Tibial nerve (tissue), 4 donors: ENCODE measurements at regions not wholly inside any gene's neighbourhood (a gene's known extent, or its start where the extent isn't known, plus 50 kb on each side); places are given as distances from the start of the nearest gene placed in this dataset.

Experiments used
- DNase-seq, 2 donors: peaks; one replicate each; pipeline ENCODE4 v3.0.0-alpha.2; 2019; ENCODE audit warnings: low spot score in 2 of 2
- H3K27ac ChIP-seq, 4 donors: fragments of 200-600 bp; sonication (generic) in 3 of 4; one replicate each; pipeline ENCODE4 v1.5.1; 2017 to 2019; ENCODE audit warnings: mild to moderate bottlenecking in 1 of 4
- H3K27me3 ChIP-seq, 2 donors: fragments of 200-600 bp; sonication (generic) in 1 of 2; one replicate each; pipeline versions ENCODE4 v1.5.1 to v1.6.0; 2017 to 2019
- H3K36me3 ChIP-seq, 3 donors: fragments of 200-600 bp; sonication (generic); one replicate each; pipeline ENCODE4 v1.5.1; 2018 to 2019
- H3K4me1 ChIP-seq, 4 donors: fragments of 200-600 bp; sonication (generic) in 3 of 4; one replicate each; pipeline ENCODE4 v1.5.1; 2017 to 2019
- H3K4me3 ChIP-seq, 4 donors: fragments of 200-600 bp; sonication (generic) in 3 of 4; one replicate each; pipeline ENCODE4 v1.5.1; 2017 to 2019; ENCODE audit warnings: mild to moderate bottlenecking in 1 of 4, moderate library complexity in 1 of 4
- H3K9me3 ChIP-seq, 4 donors: fragments of 200-600 bp; sonication (generic) in 3 of 4; one replicate each; pipeline ENCODE4 v1.5.1; 2017 to 2019
- CTCF ChIP-seq, 5 experiments: fragments of 200-600 bp in 3 of 5; fragments of 450-650 bp in 2 of 5; sonication (generic) in 3 of 5; IDR thresholded peaks; one replicate each; pipeline ENCODE4 v1.5.1; 2016 to 2019; ENCODE audit warnings: antibody characterized with exemption in 5 of 5, mild to moderate bottlenecking in 3 of 5, moderate library complexity in 2 of 5
- EP300 ChIP-seq, 2 donors: sonication (generic); formaldehyde crosslinking; IDR thresholded peaks; one replicate each; pipeline ENCODE4 v1.6.1; 2017; ENCODE audit warnings: antibody characterized with exemption in 2 of 2, mild to moderate bottlenecking in 1 of 2
- POLR2A ChIP-seq, 2 donors: fragments of 450-650 bp; IDR thresholded peaks; one replicate each; pipeline ENCODE4 v1.6.1; 2017; ENCODE audit warnings: antibody characterized with exemption in 2 of 2, mild to moderate bottlenecking in 2 of 2, moderate library complexity in 2 of 2
- WGBS, 2 donors: methylation state at CpG; one replicate each; pipeline ENCODE4 v1.1.5; 2018; 5-methylcytosine and 5-hydroxymethylcytosine counted together

GRCh38 chr7:35386816-35387706 is 133.2 kb upstream of the TBX20 start:
- DNase-seq = no peak
- H3K27me3 ChIP-seq = no peaks in the 10 kb centered on the region
- H3K36me3 ChIP-seq = no peaks in the 10 kb centered on the region
- H3K27ac ChIP-seq = no peak overlapping the region
- 68 to 73% methylated on average over 12 of the region's 12 CpGs for WGBS, 2 donors
- H3K4me3 ChIP-seq = no peak overlapping the region
- no peaks in the 10 kb centered on the region for H3K9me3 ChIP-seq
- TF ChIP-seq EP300 (IDR thresholded peaks at IDR 0.05) (no peak), POLR2A (IDR thresholded peaks at IDR 0.05) (no peak), CTCF (IDR thresholded peaks at IDR 0.05) (no peak)
- no peaks in the 10 kb centered on the region for H3K4me1 ChIP-seq

DNA sequence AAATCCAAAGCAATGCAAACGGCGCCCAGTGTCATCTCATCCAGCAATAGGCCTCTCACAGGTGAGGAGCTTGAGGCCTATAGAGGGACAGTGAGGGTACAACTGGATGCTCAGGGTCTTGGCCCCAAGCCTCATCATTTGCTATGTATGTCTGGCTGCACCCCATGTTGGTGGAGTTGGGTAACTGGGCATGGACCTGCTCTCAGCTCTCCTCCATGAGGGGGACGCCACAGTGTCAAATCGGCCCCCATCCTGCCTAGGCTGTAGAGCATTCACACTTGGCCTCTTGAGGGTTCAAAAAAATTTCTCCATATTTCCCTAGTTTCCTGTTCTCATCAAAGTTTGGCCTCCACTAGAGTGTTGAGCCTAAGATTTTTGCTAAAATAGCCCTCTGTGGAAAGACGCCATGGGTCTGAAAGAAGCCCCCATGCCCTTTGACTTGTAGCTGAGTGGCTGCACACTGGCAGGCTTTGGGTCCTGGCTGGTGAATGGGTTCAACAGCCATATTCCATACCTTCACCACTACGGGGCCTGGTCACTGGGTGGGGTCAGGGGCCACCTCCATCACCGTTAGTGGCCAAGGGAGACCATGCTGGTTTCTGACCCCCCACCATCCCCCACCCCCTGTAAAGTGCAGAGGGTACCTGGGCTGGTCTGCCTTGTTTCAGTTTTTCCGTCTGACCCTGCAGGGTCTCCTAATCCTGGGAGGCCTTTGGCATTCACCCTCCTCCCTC is 132.3 kb upstream of the TBX20 start:
- no peak for TF ChIP-seq EP300 (IDR thresholded peaks at IDR 0.05)
- TF ChIP-seq CTCF (IDR thresholded peaks at IDR 0.05) = no peak
- no peak for TF ChIP-seq POLR2A (IDR thresholded peaks at IDR 0.05)
- Histone ChIP-seq H3K4me1 (no peaks in the 10 kb centered on the region), H3K27ac (no peak overlapping the region), H3K9me3 (no peaks in the 10 kb centered on the region), H3K36me3 (no peaks in the 10 kb centered on the region), H3K4me3 (no peak overlapping the region), H3K27me3 (no peaks in the 10 kb centered on the region)
- 85 to 89% methylated on average over 8 of the region's 8 CpGs for WGBS, 2 donors
- DNase-seq = no peak

DNA sequence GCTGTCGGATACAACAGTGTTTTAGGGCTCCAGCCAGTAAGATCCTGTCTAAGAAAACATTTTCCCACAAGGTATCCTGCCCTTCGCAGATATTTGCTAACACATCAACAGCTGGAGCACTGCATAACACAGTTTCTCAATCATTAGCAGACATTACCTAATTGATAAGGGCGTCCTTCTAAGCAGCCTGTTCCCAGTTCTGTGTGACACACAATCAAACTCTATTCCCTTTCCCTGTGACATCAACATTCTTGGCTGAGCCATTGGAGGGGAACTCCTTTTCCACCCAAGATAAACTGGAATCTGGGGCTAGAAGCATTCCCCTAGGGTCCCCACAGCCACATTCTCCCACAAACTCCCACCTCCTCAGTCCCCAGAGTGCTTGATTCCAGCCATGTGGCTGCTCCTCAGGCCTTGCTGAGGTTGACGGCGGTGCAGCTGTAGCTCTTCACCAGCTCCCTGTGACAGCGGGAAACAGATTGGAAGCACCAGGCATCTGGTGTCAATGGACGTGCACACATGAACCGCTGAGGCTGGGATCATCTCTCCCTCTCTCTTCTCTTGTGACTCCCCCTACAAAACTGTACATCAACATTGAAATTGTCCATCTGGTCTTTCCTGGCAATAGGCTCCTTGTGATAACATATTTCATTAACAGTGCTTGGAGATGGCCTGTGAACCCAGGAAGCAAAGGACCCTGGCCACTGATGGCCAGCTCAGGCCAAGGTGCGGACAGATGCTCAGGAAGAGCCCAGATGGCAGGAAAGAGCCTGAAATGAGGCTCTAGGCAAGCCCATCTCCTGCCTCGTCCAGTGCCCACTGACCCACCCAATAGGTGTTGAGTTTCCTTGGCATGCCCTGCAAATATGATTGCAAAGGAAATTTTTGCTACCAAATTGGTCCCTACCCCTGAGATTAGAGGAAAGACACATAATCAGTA is 131.1 kb upstream of the TBX20 start:
- Histone ChIP-seq H3K9me3 (no peaks in the 10 kb centered on the region), H3K4me1 (no peaks in the 10 kb centered on the region), H3K27me3 (no peaks in the 10 kb centered on the region), H3K27ac (no peak overlapping the region), H3K4me3 (no peak overlapping the region), H3K36me3 (no peaks in the 10 kb centered on the region)
- no peak for TF ChIP-seq EP300 (IDR thresholded peaks at IDR 0.05)
- no peak for TF ChIP-seq POLR2A (IDR thresholded peaks at IDR 0.05)
- no peak for TF ChIP-seq CTCF (IDR thresholded peaks at IDR 0.05)
- no peak for DNase-seq
- 85 to 87% methylated on average over 8 to 10 of the region's 10 CpGs for WGBS, 2 donors

- no peak for DNase-seq
- no peaks in the 10 kb centered on the region for H3K4me1 ChIP-seq
- WGBS, 2 donors = 85 to 86% methylated on average over 6 of the region's 6 CpGs
- no peaks in the 10 kb centered on the region for H3K36me3 ChIP-seq
- no peak overlapping the region for H3K4me3 ChIP-seq
- TF ChIP-seq POLR2A (IDR thresholded peaks at IDR 0.05) (no peak), EP300 (IDR thresholded peaks at IDR 0.05) (peak in 1 of 2 donors; percentile 74), CTCF (IDR thresholded peaks at IDR 0.05) (no peak)
- H3K9me3 ChIP-seq = no peaks in the 10 kb centered on the region
- H3K27ac ChIP-seq = no peak overlapping the region
- no peaks in the 10 kb centered on the region for H3K27me3 ChIP-seq
These were observed 126.9 kb upstream of the TBX20 start for GRCh38 chr7:35380739-35381224.
